ENCODE measurements at regions not wholly inside any gene's neighbourhood (a gene's known extent, or its start where the extent isn't known, plus 50 kb on each side); places are given as distances from the start of the nearest gene placed in this dataset.

DNA sequence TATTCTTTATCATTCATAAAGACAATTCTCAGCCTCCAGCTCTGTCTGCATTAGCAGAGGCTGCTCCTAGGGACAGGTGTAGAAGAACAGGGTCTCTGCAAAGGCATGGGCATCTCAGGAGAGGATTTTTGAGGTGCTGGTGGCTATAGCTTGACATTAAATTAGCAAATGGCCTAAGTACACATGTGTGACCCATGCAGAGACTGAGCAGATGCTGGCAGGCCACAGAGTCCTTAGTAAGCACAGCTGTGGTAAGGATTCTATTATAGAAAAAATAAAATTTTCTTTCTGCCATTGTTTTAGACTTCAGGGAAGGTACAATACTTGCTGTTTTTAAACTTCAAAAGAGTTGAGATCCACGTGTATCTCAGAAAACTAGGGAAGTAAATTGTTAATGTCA is 177.5 kb upstream of the DUSP10 start:
- Histone ChIP-seq H3K4me3 (no peak overlapping the region), H3K4me1 (no peaks in the 10 kb centered on the region), H3K27me3 (no peaks in the 10 kb centered on the region), H3K27ac (no peak overlapping the region), H3K9me3 (no peaks in the 10 kb centered on the region), H3K36me3 (no peaks in the 10 kb centered on the region)
- no peak for TF ChIP-seq POLR2A (IDR thresholded peaks at IDR 0.05)
- TF ChIP-seq, protein P1, sequence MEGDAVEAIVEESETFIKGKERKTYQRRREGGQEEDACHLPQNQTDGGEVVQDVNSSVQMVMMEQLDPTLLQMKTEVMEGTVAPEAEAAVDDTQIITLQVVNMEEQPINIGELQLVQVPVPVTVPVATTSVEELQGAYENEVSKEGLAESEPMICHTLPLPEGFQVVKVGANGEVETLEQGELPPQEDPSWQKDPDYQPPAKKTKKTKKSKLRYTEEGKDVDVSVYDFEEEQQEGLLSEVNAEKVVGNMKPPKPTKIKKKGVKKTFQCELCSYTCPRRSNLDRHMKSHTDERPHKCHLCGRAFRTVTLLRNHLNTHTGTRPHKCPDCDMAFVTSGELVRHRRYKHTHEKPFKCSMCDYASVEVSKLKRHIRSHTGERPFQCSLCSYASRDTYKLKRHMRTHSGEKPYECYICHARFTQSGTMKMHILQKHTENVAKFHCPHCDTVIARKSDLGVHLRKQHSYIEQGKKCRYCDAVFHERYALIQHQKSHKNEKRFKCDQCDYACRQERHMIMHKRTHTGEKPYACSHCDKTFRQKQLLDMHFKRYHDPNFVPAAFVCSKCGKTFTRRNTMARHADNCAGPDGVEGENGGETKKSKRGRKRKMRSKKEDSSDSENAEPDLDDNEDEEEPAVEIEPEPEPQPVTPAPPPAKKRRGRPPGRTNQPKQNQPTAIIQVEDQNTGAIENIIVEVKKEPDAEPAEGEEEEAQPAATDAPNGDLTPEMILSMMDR (IDR thresholded peaks at IDR 0.05): no peak
- intact Hi-C loops (cut with DNase I; ENCODE audit: low total_unique reads): no loop called here
- no peak for DNase-seq

DNA sequence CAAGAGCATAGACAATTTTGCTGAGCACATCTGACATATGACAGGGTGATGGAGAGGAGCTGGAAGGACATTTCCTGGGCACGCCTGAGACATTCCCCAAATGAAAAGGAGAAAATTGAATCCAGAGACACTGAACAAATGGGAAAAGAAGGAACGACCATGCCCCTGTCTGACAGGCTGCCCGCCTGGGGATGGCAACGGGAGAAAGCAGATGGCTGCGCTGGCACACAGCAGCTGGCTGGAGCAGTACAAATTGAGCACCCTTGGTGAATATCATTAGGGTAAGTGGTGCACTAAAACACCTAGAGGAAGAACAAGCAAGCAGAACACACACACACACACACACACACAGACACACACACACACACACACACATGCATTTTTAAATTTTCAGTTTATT is 174.3 kb upstream of the DUSP10 start:
- no peak overlapping the region for H3K4me3 ChIP-seq
- H3K36me3 ChIP-seq: no peaks in the 10 kb centered on the region
- H3K4me1 ChIP-seq: no peaks in the 10 kb centered on the region
- no peaks in the 10 kb centered on the region for H3K27me3 ChIP-seq
- no peak overlapping the region for H3K27ac ChIP-seq
- intact Hi-C loops (cut with DNase I; ENCODE audit: low total_unique reads): no loop called here
- H3K9me3 ChIP-seq: no peaks in the 10 kb centered on the region
- DNase-seq: no peak
- TF ChIP-seq, protein P1 (IDR thresholded peaks at IDR 0.05): no peak
- no peak for TF ChIP-seq POLR2A (IDR thresholded peaks at IDR 0.05)

DNA sequence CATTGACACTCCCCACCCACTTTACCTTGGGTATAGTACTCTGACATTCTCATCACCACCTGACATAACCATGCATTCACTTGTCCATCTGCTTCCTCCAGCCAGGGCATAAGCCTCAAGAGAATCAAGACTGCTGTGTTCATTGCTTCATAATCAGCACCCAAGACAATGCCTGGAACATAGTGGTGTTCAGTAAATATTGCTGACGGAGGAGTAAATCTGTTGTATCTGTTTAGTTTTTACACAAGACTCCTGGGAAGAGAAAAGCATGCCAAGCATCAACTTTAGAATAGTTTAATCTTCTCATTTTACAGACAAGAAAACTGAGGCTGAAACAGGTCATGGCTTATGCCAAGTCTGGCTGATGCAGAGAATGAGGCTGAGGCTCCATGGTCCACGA is 173.9 kb upstream of the DUSP10 start:
- H3K36me3 ChIP-seq: no peaks in the 10 kb centered on the region
- intact Hi-C loops (cut with DNase I; ENCODE audit: low total_unique reads): no loop called here
- H3K9me3 ChIP-seq: no peaks in the 10 kb centered on the region
- no peak for TF ChIP-seq POLR2A (IDR thresholded peaks at IDR 0.05)
- TF ChIP-seq, protein P1 (IDR thresholded peaks at IDR 0.05): no peak
- no peaks in the 10 kb centered on the region for H3K27me3 ChIP-seq
- no peak overlapping the region for H3K27ac ChIP-seq
- DNase-seq: no peak
- H3K4me1 ChIP-seq: no peaks in the 10 kb centered on the region
- no peak overlapping the region for H3K4me3 ChIP-seq

DNA sequence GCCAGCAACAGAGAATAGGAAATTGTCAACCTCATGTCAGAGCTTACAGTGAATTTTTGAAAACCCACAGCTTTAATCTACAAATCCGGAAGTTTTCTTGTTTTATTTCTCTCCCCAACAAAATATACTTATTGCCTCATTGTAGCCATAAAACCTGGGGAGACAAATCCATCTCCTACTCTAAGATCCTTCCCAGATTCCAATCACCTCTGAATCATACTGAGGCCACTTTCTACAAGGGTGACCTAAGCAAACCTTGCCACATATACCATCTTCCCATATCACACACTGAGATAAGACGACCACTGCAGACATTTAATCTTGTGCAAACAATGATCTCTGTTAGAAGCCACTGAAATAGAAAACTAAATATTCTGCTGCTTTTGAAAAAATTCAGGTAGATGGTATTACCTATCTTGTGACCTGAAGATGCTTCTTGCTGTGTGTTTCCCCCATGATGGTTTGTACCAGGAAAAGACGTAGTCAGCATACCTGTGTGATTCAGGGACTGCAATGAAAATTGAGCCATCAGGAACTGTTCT is 171.5 kb upstream of the DUSP10 start:
- intact Hi-C loops (cut with DNase I; ENCODE audit: low total_unique reads): no loop called here
- Histone ChIP-seq H3K4me1 (no peaks in the 10 kb centered on the region), H3K4me3 (no peak overlapping the region), H3K27me3 (no peaks in the 10 kb centered on the region), H3K36me3 (no peaks in the 10 kb centered on the region), H3K9me3 (no peaks in the 10 kb centered on the region), H3K27ac (no peak overlapping the region)
- TF ChIP-seq, protein P1 (IDR thresholded peaks at IDR 0.05): no peak
- TF ChIP-seq POLR2A (IDR thresholded peaks at IDR 0.05): no peak
- no peak for DNase-seq

DNA sequence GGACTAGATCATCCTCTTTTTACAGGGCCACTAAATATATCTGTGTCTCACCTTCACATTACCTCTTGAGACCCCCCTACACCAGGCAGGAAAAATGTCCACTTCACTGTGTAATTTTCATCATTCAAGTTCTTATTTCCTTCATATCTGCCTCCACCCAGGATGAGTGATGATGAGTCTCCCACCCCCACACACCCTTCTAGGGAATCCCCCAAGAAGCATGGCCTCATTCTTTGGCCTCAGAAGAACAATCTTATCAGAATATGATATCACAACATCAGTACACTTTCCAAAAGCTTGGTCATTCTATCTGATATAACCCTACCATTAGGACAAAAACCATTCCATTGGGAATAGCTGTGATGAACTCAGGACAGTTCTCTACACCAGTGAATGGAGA is 170.3 kb upstream of the DUSP10 start:
- Histone ChIP-seq H3K9me3 (no peaks in the 10 kb centered on the region), H3K27me3 (no peaks in the 10 kb centered on the region), H3K4me3 (no peak overlapping the region), H3K4me1 (no peaks in the 10 kb centered on the region), H3K27ac (no peak overlapping the region), H3K36me3 (no peaks in the 10 kb centered on the region)
- no peak for DNase-seq
- TF ChIP-seq, protein P1 (IDR thresholded peaks at IDR 0.05): no peak
- TF ChIP-seq POLR2A (IDR thresholded peaks at IDR 0.05): no peak
- intact Hi-C loops (cut with DNase I; ENCODE audit: low total_unique reads): no loop called here

All from uterus (tissue), 3 donors.